CD14-positive monocyte (primary cell): ENCODE measurements at regions not wholly inside any gene's neighbourhood (a gene's known extent, or its start where the extent isn't known, plus 50 kb on each side); places are given as distances from the start of the nearest gene placed in this dataset.

Experiments used
- DNase-seq, 3 donors: peaks; one replicate each; pipeline ENCODE4 v3.0.0-alpha.2; 2011 to 2022
- H2AFZ ChIP-seq: 2 replicates; pipeline ENCODE4 v1.6.0; 2012; ENCODE audit warnings: mild to moderate bottlenecking, low read depth, low read length, inconsistent platforms; ENCODE audit not compliant: insufficient read depth, poor library complexity, severe bottlenecking
- H3K27ac ChIP-seq, 2 donors: 1 replicate in 1 of 2; 2 replicates in 1 of 2; pipeline ENCODE4 v1.5.1; 2012 to 2013; ENCODE audit warnings: low read length in 2 of 2, control low read depth in 1 of 2, inconsistent platforms in 1 of 2, low read depth in 1 of 2, mild to moderate bottlenecking in 1 of 2
- H3K27me3 ChIP-seq, 2 donors: one replicate each; pipeline versions ENCODE4 v1.6.0 to v1.6.1; 2011 to 2013; ENCODE audit warnings: low read length in 2 of 2; ENCODE audit not compliant: control insufficient read depth in 2 of 2, insufficient read depth in 2 of 2
- H3K36me3 ChIP-seq, 2 donors: replicated peaks in 1 of 2; 1 replicate in 1 of 2; 2 replicates in 1 of 2; pipeline versions ENCODE4 v1.5.1 to v1.6.1; 2012 to 2013; ENCODE audit warnings: low read length in 2 of 2, control low read depth in 1 of 2, inconsistent platforms in 1 of 2, mild to moderate bottlenecking in 1 of 2; ENCODE audit not compliant: insufficient read depth in 2 of 2, control insufficient read depth in 1 of 2
- H3K4me1 ChIP-seq, 2 donors: 1 replicate in 1 of 2; 2 replicates in 1 of 2; pipeline versions ENCODE4 v1.5.1 to v1.6.1; 2012 to 2013; ENCODE audit warnings: low read length in 2 of 2, control low read depth in 1 of 2, inconsistent platforms in 1 of 2, mild to moderate bottlenecking in 1 of 2, moderate library complexity in 1 of 2; ENCODE audit not compliant: insufficient read depth in 2 of 2, control insufficient read depth in 1 of 2
- H3K4me2 ChIP-seq: replicated peaks from 2 replicates; pipeline ENCODE3; 2012; ENCODE audit warnings: low read length, moderate library complexity, mild to moderate bottlenecking; ENCODE audit not compliant: poor library complexity, severe bottlenecking; ENCODE audit errors: extremely low read depth
- H3K4me3 ChIP-seq, 3 experiments: fragments of 200-600 bp in 1 of 3; sonication (generic) in 1 of 3; replicated peaks in 1 of 3; 1 replicate in 2 of 3; 2 replicates in 1 of 3; pipeline ENCODE4 v1.5.1; 2011 to 2013; ENCODE audit warnings: low read length in 3 of 3, mild to moderate bottlenecking in 3 of 3, control low read depth in 2 of 3, low read depth in 2 of 3, inconsistent platforms in 1 of 3, moderate library complexity in 1 of 3
- H3K79me2 ChIP-seq: 2 replicates; pipeline ENCODE4 v1.6.0; 2012; ENCODE audit warnings: mild to moderate bottlenecking, control low read depth, inconsistent platforms, low read length, moderate library complexity; ENCODE audit not compliant: insufficient read depth
- H3K9ac ChIP-seq: 2 replicates; pipeline ENCODE4 v1.6.0; 2017; ENCODE audit warnings: low read length, mild to moderate bottlenecking; ENCODE audit not compliant: insufficient read depth, poor library complexity, severe bottlenecking
- H3K9me3 ChIP-seq, 2 donors: replicated peaks in 1 of 2; 1 replicate in 1 of 2; 2 replicates in 1 of 2; pipeline versions ENCODE4 v1.5.1 to v1.6.1; 2012 to 2013; ENCODE audit warnings: low read length in 2 of 2, control low read depth in 1 of 2; ENCODE audit not compliant: control insufficient read depth in 1 of 2, insufficient read depth in 1 of 2
- H4K20me1 ChIP-seq: 2 replicates; pipeline ENCODE4 v1.6.0; 2012; ENCODE audit warnings: mild to moderate bottlenecking, low read length, control low read depth, moderate library complexity; ENCODE audit not compliant: insufficient read depth
- H3K27ac Mint-ChIP-seq, 7 donors: one replicate each; pipeline ENCODE4 v1.8.0; 2020; ENCODE audit warnings: mild to moderate bottlenecking in 7 of 7, mixed read lengths in 7 of 7, moderate library complexity in 6 of 7, inconsistent platforms in 2 of 7
- H3K27me3 Mint-ChIP-seq, 3 donors: one replicate each; pipeline ENCODE4 v1.8.0; 2021 to 2022; ENCODE audit warnings: low read depth in 3 of 3, mild to moderate bottlenecking in 3 of 3, mixed read lengths in 3 of 3, moderate library complexity in 3 of 3, inconsistent platforms in 1 of 3
- H3K36me3 Mint-ChIP-seq, 2 donors: one replicate each; pipeline ENCODE4 v1.8.0; 2020; ENCODE audit warnings: mixed read lengths in 2 of 2, inconsistent platforms in 1 of 2, mild to moderate bottlenecking in 1 of 2
- H3K4me1 Mint-ChIP-seq: one replicate; pipeline ENCODE4 v1.8.0; 2020; ENCODE audit warnings: mild to moderate bottlenecking, mixed read lengths
- H3K4me3 Mint-ChIP-seq, 2 donors: one replicate each; pipeline ENCODE4 v1.8.0; 2020; ENCODE audit warnings: mild to moderate bottlenecking in 2 of 2, mixed read lengths in 2 of 2, moderate library complexity in 1 of 2
- H3K9me3 Mint-ChIP-seq, 7 donors: one replicate each; pipeline ENCODE4 v1.8.0; 2020 to 2022; ENCODE audit warnings: mixed read lengths in 7 of 7, mild to moderate bottlenecking in 6 of 7, moderate library complexity in 6 of 7, inconsistent platforms in 2 of 7
- CTCF ChIP-seq: fragments of 200-600 bp; IDR thresholded peaks from one replicate; pipeline ENCODE4 v1.8.0; 2022; ENCODE audit warnings: antibody characterized with exemption, mild to moderate bottlenecking
- WGBS: methylation state at CpG from one replicate; pipeline ENCODE4 v1.1.5; 2013; ENCODE audit warnings: missing lambda C conversion rate; ENCODE audit not compliant: insufficient coverage; 5-methylcytosine and 5-hydroxymethylcytosine counted together
- intact Hi-C, 2 donors: fragments of 100-400 bp; cut with micrococcal nuclease; formaldehyde crosslinking; loops; one replicate each; pipeline versions ENCODE4 v1.15.0 to v1.15.1; 2023

- intact Hi-C loops = no loop called here
- Histone ChIP-seq H3K9ac (no peak overlapping the region), H3K27me3 (no peaks in the 10 kb centered on the region), H3K9me3 (no peaks in the 10 kb centered on the region), H3K36me3 (no peaks in the 10 kb centered on the region), H2AFZ (no peak overlapping the region), H3K27ac (no peak overlapping the region), H3K4me2 (no peak overlapping the region), H4K20me1 (no peaks in the 10 kb centered on the region), H3K79me2 (no peaks in the 10 kb centered on the region), H3K4me3 (no peak overlapping the region), H3K4me1 (no peaks in the 10 kb centered on the region)
- Mint-ChIP-seq H3K27ac (no peak overlapping the region), H3K27me3 (peaks cover 1 to 17% (median 9%) of the 10 kb centered on the region in 3 donors), H3K4me1 (no peaks in the 10 kb centered on the region), H3K36me3 (no peaks in the 10 kb centered on the region), H3K4me3 (no peak overlapping the region), H3K9me3 (peaks cover 0 to 5% (median 2%) of the 10 kb centered on the region in 7 donors)
- no peak for TF ChIP-seq CTCF
- DNase-seq = no peak
- WGBS = 60% methylated on average over 9 of the region's 9 CpGs
Measured at GRCh38 chr1:11596295-11596694, 57.9 kb downstream of the FBXO2 start.

GRCh38 chr1:11595285-11595684 is 58.9 kb downstream of the FBXO2 start:
- intact Hi-C loops = no loop called here
- H3K36me3 ChIP-seq = no peaks in the 10 kb centered on the region
- no peaks in the 10 kb centered on the region for H3K27me3 ChIP-seq
- H3K4me2 ChIP-seq = no peak overlapping the region
- no peak overlapping the region for H3K27ac Mint-ChIP-seq
- DNase-seq = no peak
- H3K79me2 ChIP-seq = no peaks in the 10 kb centered on the region
- H3K27me3 Mint-ChIP-seq = peaks cover 0 to 19% (median 9%) of the 10 kb centered on the region in 3 donors
- peaks cover 0 to 5% (median 2%) of the 10 kb centered on the region in 7 donors for H3K9me3 Mint-ChIP-seq
- 0% methylated on average over 1 of the region's 4 CpGs for WGBS
- no peak overlapping the region for H3K27ac ChIP-seq
- no peak overlapping the region for H3K4me3 ChIP-seq
- peak overlapping the region in 1 of 2 donors; percentile 54 for H3K4me3 Mint-ChIP-seq
- no peaks in the 10 kb centered on the region for H3K4me1 ChIP-seq
- no peak overlapping the region for H2AFZ ChIP-seq
- no peak overlapping the region for H3K9ac ChIP-seq
- H3K4me1 Mint-ChIP-seq = no peaks in the 10 kb centered on the region
- H3K9me3 ChIP-seq = no peaks in the 10 kb centered on the region
- no peak for TF ChIP-seq CTCF
- no peaks in the 10 kb centered on the region for H4K20me1 ChIP-seq
- no peaks in the 10 kb centered on the region for H3K36me3 Mint-ChIP-seq
